HG03095 (cell line): ENCODE measurements at regions not wholly inside any gene's neighbourhood (a gene's known extent, or its start where the extent isn't known, plus 50 kb on each side); places are given as distances from the start of the nearest gene placed in this dataset.

Source experiments
- ATAC-seq: cut with Tn5 transposase; IDR thresholded peaks from one replicate; pipeline ENCODE4 v1.9.1; 2021; ENCODE audit warnings: moderate library complexity; ENCODE audit not compliant: unreplicated experiment

- no peak for ATAC-seq
Observed at GRCh38 chrX:126064901-126065541, 101.1 kb downstream of the DCAF12L2 start.

- ATAC-seq, result no peak
Observed at GRCh38 chrX:126065901-126066660, 100.0 kb downstream of the DCAF12L2 start.
